Heart left ventricle (tissue), 13 donors: ENCODE measurements at regions not wholly inside any gene's neighbourhood (a gene's known extent, or its start where the extent isn't known, plus 50 kb on each side); places are given as distances from the start of the nearest gene placed in this dataset.
"Not testable (repeated sequence)": the region's sequence is repeated elsewhere in the genome, so short reads cannot be mapped to it uniquely, and the experiment has no call there.

Experiments used
- CTCF ChIP-seq, 12 donors: fragments of 200-600 bp; sonication (generic) in 4 of 12; IDR thresholded peaks; one replicate each; pipeline versions ENCODE4 v1.5.0 to v1.8.0; 2018 to 2022; ENCODE audit warnings: antibody characterized with exemption in 12 of 12, mild to moderate bottlenecking in 5 of 12
- POLR2A ChIP-seq, 2 donors: fragments of 450-650 bp; IDR thresholded peaks; one replicate each; pipeline ENCODE4 v1.6.1; 2017; ENCODE audit warnings: antibody characterized with exemption in 2 of 2, mild to moderate bottlenecking in 2 of 2, moderate library complexity in 2 of 2
- donor health status: ischemic (EF 13 %, LVEDD 7.1; RV severe dilation, severe dysfunction).
- donor health status: DM: no; HTN: yes; CAD: no.
- donor health status: DM: no; HTN: no; CAD: no.
- donor health status: ischemic (EF 25% LVEDD 6.9; RV normal size, moderate dysfunction).
- donor health status: ischemic (EF 25% LVEDD 5.7; RV mildly dilated, moderate dysfunction).
- donor health status: ischemic (EF 35%, LVEDD 5.7; RV mildly dilated, moderate dysfunction).
- donor health status: nonischemic (EF 11% LVEDD 7.7; RV severe dilation, severe dysfunction).
- donor health status: DM: yes; HTN: yes; CAD: no.
- donor health status: PGD.
- donor health status: ischemic (EF 29% LVEDD 5.4; RV normal size, mild dysfunction).
- donor health status: nonischemic (EF 23%, LVEDD 6.1; RV moderate dilation, normal function).

GRCh38 chr2:87669633-87670231 lies 78.2 kb upstream of the PLGLB2 start:
- not testable (repeated sequence) for TF ChIP-seq CTCF, POLR2A (IDR thresholded peaks at IDR 0.05)
